Parathyroid adenoma (tissue), 2 donors: ENCODE measurements at regions not wholly inside any gene's neighbourhood (a gene's known extent, or its start where the extent isn't known, plus 50 kb on each side); places are given as distances from the start of the nearest gene placed in this dataset.

Source experiments
- H2AFZ ChIP-seq: fragments of 300-600 bp; sonication (generic); one replicate; pipeline ENCODE4 v1.7.0; 2017; ENCODE audit warnings: antibody characterized with exemption, mild to moderate bottlenecking
- H3K27ac ChIP-seq: fragments of 300-600 bp; sonication (generic); one replicate; pipeline ENCODE4 v1.7.0; 2017
- H3K27me3 ChIP-seq: fragments of 300-600 bp; sonication (generic); one replicate; pipeline ENCODE4 v1.7.0; 2017; ENCODE audit warnings: low read length; ENCODE audit not compliant: control insufficient read depth, insufficient read depth
- H3K36me3 ChIP-seq: fragments of 300-600 bp; sonication (generic); one replicate; pipeline ENCODE4 v1.7.0; 2017; ENCODE audit warnings: low read length; ENCODE audit not compliant: control insufficient read depth, insufficient read depth
- H3K4me1 ChIP-seq: fragments of 300-600 bp; sonication (generic); one replicate; pipeline ENCODE4 v1.7.0; 2017; ENCODE audit warnings: control low read depth
- H3K4me2 ChIP-seq: fragments of 300-600 bp; sonication (generic); one replicate; pipeline ENCODE4 v1.7.0; 2017; ENCODE audit warnings: low read length
- H3K4me3 ChIP-seq: fragments of 300-600 bp; sonication (generic); one replicate; pipeline ENCODE4 v1.7.0; 2017; ENCODE audit warnings: low read depth, low read length
- H3K79me2 ChIP-seq: fragments of 300-600 bp; sonication (generic); one replicate; pipeline ENCODE4 v1.7.0; 2017; ENCODE audit warnings: control low read depth
- H3K9ac ChIP-seq: fragments of 300-600 bp; sonication (generic); one replicate; pipeline ENCODE4 v1.7.0; 2017; ENCODE audit warnings: mild to moderate bottlenecking
- H3K9me3 ChIP-seq: fragments of 300-600 bp; sonication (generic); one replicate; pipeline ENCODE4 v1.7.0; 2017; ENCODE audit warnings: low read length; ENCODE audit not compliant: control insufficient read depth
- TF ChIP-seq, protein P1 (sequence below): fragments of 300-600 bp; sonication (generic); IDR thresholded peaks from one replicate; pipeline ENCODE4 v1.7.0; 2017; ENCODE audit warnings: antibody characterized with exemption, mild to moderate bottlenecking
- donor health status: primary hyperparathyroidism.

GRCh38 chr22:47965066-47965465 is 1202.6 kb downstream of the TBC1D22A start:
- H3K9ac ChIP-seq = no peak overlapping the region
- H3K36me3 ChIP-seq = no peaks in the 10 kb centered on the region
- H3K4me3 ChIP-seq = no peak overlapping the region
- no peak overlapping the region for H3K27ac ChIP-seq
- H3K4me1 ChIP-seq = no peaks in the 10 kb centered on the region
- no peak overlapping the region for H3K4me2 ChIP-seq
- TF ChIP-seq, protein P1, sequence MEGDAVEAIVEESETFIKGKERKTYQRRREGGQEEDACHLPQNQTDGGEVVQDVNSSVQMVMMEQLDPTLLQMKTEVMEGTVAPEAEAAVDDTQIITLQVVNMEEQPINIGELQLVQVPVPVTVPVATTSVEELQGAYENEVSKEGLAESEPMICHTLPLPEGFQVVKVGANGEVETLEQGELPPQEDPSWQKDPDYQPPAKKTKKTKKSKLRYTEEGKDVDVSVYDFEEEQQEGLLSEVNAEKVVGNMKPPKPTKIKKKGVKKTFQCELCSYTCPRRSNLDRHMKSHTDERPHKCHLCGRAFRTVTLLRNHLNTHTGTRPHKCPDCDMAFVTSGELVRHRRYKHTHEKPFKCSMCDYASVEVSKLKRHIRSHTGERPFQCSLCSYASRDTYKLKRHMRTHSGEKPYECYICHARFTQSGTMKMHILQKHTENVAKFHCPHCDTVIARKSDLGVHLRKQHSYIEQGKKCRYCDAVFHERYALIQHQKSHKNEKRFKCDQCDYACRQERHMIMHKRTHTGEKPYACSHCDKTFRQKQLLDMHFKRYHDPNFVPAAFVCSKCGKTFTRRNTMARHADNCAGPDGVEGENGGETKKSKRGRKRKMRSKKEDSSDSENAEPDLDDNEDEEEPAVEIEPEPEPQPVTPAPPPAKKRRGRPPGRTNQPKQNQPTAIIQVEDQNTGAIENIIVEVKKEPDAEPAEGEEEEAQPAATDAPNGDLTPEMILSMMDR = no peak
- no peaks in the 10 kb centered on the region for H3K27me3 ChIP-seq
- H2AFZ ChIP-seq = no peak overlapping the region
- no peaks in the 10 kb centered on the region for H3K9me3 ChIP-seq
- H3K79me2 ChIP-seq = no peaks in the 10 kb centered on the region

DNA sequence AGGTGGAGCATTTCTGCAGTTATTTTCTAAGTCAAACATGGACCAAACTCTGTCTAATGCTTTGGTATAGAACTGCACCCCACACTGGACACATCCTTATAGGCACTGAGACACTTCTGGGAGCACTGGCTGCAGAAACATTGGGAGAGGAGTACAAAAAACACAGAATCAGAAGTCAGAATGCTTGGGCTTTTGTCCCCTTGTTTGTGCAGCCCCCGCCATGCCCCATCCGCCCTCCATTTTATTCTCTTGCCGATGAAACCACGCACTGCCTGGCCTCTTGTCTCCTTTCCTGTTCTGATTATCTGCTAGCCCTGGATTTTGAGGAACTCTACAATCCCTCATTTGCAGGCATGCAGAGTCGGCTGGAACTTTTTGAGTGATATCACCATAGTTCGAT is 1201.2 kb downstream of the TBC1D22A start:
- TF ChIP-seq, protein P1 = no peak
- Histone ChIP-seq H3K4me3 (no peak overlapping the region), H3K4me1 (no peaks in the 10 kb centered on the region), H3K9me3 (no peaks in the 10 kb centered on the region), H3K79me2 (no peaks in the 10 kb centered on the region), H3K27ac (no peak overlapping the region), H3K36me3 (no peaks in the 10 kb centered on the region), H3K4me2 (no peak overlapping the region), H3K9ac (no peak overlapping the region), H3K27me3 (no peaks in the 10 kb centered on the region), H2AFZ (no peak overlapping the region)

DNA sequence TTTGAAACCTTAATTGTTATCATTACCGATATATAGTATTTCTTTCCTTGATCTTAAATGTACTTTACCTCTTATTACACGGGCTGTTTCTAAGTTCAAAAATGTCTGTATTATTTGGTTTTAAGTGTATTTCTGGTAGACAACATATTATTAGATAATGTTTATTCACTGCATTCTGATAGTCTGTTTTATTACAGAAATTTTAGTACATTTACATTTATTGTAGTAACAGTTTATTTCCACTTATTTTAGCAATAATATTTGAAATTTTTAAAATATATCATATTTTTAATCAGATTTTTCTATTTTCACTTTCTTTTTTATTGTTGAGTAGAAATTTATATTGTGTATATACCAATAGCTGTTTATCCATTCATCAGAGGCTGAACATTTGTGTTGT is 1195.2 kb downstream of the TBC1D22A start:
- no peaks in the 10 kb centered on the region for H3K27me3 ChIP-seq
- H3K79me2 ChIP-seq = no peaks in the 10 kb centered on the region
- no peaks in the 10 kb centered on the region for H3K4me1 ChIP-seq
- TF ChIP-seq, protein P1 = no peak
- H3K9me3 ChIP-seq = peaks cover 5% of the 10 kb centered on the region
- H3K27ac ChIP-seq = no peak overlapping the region
- no peak overlapping the region for H3K4me3 ChIP-seq
- H2AFZ ChIP-seq = no peak overlapping the region
- H3K36me3 ChIP-seq = no peaks in the 10 kb centered on the region
- H3K9ac ChIP-seq = no peak overlapping the region
- H3K4me2 ChIP-seq = no peak overlapping the region

GRCh38 chr22:47954107-47954506 is 1191.7 kb downstream of the TBC1D22A start:
- Histone ChIP-seq H3K9me3 (peaks cover 5% of the 10 kb centered on the region), H3K79me2 (no peaks in the 10 kb centered on the region), H3K9ac (no peak overlapping the region), H3K4me3 (no peak overlapping the region), H3K27ac (no peak overlapping the region), H3K4me1 (no peaks in the 10 kb centered on the region), H2AFZ (no peak overlapping the region), H3K36me3 (no peaks in the 10 kb centered on the region), H3K4me2 (no peak overlapping the region), H3K27me3 (no peaks in the 10 kb centered on the region)
- TF ChIP-seq, protein P1 = no peak

GRCh38 chr22:47944941-47945340 is 1182.5 kb downstream of the TBC1D22A start:
- Histone ChIP-seq H3K4me3 (no peak overlapping the region), H2AFZ (no peak overlapping the region), H3K9ac (no peak overlapping the region), H3K27me3 (no peaks in the 10 kb centered on the region), H3K4me2 (no peak overlapping the region), H3K4me1 (no peaks in the 10 kb centered on the region), H3K79me2 (no peaks in the 10 kb centered on the region), H3K9me3 (no peaks in the 10 kb centered on the region), H3K27ac (no peak overlapping the region), H3K36me3 (no peaks in the 10 kb centered on the region)
- TF ChIP-seq, protein P1 = no peak
